HFF-Myc (cell line): ENCODE measurements at regions not wholly inside any gene's neighbourhood (a gene's known extent, or its start where the extent isn't known, plus 50 kb on each side); places are given as distances from the start of the nearest gene placed in this dataset.

Experiments
- DNase-seq: peaks from one replicate; pipeline ENCODE4 v3.0.0-alpha.2; 2011; ENCODE audit warnings: low read depth; ENCODE audit errors: extremely low read depth
- H3K4me3 ChIP-seq: replicated peaks from 2 replicates; pipeline ENCODE4 v1.5.1; 2011; ENCODE audit warnings: low read depth, mild to moderate bottlenecking, control low read depth, low read length
- TF ChIP-seq, protein P1 (sequence below): IDR thresholded peaks from 2 replicates; pipeline ENCODE4 v1.5.1; 2012; ENCODE audit warnings: mild to moderate bottlenecking, low read depth, low read length, control low read depth; ENCODE audit errors: missing control alignments

DNA sequence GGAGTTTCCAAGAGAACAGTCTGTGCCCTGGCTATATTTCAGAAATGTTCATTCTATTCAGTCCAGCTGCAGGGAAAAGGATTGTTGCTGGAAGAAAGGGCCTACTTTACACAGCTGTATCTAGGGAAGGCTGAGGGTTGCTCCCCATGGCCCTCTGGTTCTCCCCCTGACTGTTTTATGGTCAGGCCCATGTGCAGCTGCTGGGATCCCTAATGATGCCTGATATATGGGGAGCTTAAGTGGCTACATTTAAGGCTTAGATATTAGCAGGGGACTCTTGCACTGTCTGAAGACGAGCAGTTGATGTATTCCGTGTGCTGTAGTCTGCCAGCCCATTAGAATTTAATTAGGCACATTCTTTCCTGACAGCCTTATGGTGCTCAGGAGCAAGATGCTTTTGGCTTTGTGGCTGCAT, 72.0 kb downstream of the FAM43A start:
- H3K4me3 ChIP-seq, result no peak overlapping the region
- DNase-seq, result no peak
- TF ChIP-seq, protein P1, sequence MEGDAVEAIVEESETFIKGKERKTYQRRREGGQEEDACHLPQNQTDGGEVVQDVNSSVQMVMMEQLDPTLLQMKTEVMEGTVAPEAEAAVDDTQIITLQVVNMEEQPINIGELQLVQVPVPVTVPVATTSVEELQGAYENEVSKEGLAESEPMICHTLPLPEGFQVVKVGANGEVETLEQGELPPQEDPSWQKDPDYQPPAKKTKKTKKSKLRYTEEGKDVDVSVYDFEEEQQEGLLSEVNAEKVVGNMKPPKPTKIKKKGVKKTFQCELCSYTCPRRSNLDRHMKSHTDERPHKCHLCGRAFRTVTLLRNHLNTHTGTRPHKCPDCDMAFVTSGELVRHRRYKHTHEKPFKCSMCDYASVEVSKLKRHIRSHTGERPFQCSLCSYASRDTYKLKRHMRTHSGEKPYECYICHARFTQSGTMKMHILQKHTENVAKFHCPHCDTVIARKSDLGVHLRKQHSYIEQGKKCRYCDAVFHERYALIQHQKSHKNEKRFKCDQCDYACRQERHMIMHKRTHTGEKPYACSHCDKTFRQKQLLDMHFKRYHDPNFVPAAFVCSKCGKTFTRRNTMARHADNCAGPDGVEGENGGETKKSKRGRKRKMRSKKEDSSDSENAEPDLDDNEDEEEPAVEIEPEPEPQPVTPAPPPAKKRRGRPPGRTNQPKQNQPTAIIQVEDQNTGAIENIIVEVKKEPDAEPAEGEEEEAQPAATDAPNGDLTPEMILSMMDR, result no peak

DNA sequence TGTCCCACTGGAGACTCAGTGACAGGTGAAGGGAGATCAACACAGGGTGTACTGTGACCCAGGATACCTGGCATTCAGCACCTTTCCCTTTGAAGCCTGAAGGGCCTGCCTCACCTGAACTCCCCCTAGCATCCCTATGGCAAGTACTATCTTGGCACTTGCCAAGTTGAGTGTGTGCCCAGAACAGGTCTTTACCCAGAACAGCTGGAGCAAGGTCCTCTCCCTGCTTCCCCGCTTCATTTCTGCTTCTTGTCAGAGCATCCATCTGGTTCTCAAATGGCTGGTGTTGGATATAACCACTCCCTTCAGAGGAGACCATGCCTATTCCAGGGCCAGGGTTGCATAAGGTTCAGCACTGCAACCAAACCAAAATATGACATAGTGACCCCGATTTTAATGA, 73.0 kb downstream of the FAM43A start:
- no peak overlapping the region for H3K4me3 ChIP-seq
- TF ChIP-seq, protein P1, result no peak
- no peak for DNase-seq

DNA sequence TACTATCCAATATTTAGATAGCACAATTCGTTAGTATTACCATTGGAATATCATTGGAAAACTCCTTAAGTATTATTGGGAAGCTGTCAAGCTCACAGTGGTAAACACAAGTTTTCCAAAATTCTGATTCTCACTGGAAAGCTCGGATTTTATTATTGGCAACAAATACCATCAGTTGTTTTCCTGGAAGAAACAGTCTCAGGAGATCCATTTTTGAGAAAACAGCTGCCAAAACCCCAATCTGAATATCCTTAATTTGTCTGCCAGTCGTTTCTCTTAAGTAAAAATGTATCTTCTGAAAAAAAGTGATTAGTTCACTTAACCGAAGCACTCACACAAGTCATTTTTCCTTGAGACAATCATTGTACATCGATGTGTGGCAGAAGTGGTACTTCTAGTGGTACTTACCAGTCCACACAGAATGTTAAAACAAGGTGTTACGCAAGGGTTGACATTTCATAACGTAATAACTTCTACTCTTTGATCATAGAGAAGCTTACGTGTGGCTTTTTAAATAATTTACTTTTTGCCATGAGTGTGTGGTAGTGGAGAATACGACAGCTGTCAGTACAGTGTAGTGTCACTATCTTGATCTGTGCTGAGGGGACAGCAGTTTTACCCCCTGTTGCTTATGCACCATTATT, 74.9 kb downstream of the FAM43A start:
- H3K4me3 ChIP-seq, result no peak overlapping the region
- TF ChIP-seq, protein P1, result no peak
- no peak for DNase-seq

DNA sequence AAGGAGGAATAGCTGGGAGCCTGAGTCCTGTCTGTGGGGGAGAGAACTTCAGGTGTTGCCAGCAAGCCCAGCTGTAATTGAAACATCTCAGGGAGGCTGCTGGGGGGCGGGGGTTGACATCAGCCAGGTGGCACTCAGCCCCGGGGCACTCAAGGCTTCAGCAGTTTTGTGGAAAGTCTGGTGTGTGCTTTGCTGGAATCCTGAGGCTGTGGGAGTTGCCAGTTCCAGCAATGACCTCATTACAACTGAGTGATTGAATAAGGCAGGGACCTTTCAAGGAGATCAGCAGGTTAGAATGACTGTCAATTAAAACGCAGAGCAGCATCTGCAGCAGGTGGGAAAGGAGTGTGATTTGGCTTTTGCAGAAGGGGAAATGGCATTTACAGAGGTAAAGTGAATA, 75.7 kb downstream of the FAM43A start:
- H3K4me3 ChIP-seq, result no peak overlapping the region
- TF ChIP-seq, protein P1, result no peak
- no peak for DNase-seq

DNA sequence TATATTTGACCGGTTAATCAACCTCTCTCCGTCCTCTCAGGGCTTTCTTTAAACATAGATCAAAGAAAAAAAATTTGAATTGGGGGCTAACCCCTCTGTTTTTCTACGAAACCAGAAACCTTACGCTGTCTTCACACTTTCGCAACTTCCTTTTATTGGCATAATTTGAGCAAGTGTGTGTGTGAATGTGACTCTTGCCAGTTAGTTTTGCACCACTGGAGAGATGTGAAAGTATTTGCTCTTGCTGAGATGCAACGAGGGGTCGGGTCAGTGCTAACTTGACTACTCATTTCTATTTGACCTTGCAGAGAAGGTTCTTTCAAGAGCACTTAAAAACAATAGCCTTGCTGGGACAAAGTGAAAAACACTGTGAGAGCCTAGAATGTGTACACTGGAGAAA, 81.2 kb downstream of the FAM43A start:
- H3K4me3 ChIP-seq, result no peak overlapping the region
- no peak for DNase-seq
- TF ChIP-seq, protein P1, result no peak

DNA sequence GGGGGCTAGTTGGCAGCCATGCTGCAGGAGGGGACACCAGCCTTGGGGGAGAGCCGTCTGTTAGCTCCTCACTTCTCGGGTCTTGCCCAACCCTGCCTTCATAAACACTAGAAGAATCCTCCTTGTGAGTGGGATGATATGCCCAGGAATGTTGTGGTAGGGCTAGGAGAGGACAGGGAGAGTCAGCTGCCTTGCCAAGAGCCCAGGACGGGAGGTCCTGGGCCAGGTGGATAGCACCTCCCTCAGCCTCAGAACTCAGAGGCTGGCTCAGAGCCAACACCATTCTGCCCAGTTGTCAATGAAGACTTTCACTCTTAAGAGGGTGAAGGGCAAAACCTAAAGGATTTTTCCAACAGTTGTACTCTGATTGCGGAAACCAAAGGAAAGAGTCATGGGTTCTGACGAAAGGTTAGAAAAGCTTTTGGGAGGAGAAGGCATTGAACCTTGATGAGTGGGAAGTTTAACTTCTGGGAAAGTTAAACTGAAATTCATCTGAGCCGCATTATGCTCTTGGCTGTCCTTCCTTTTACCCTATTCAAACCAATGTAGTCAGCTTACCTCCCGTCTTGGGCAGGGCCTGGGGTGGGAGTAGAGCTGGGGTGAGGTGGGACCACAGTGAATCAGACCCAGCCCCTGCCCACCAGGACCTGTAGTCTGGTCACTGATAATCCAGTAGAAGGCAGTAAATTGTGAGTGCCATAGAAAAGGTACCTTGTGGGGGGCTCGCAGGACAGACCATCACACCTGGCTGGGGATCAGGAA, 81.9 kb downstream of the FAM43A start:
- TF ChIP-seq, protein P1, result no peak
- no peak for DNase-seq

More for the DNA sequence above, 81.9 kb downstream of the FAM43A start:
- no peak overlapping the region for H3K4me3 ChIP-seq
